ENCODE measurements at regions not wholly inside any gene's neighbourhood (a gene's known extent, or its start where the extent isn't known, plus 50 kb on each side); places are given as distances from the start of the nearest gene placed in this dataset.

- Histone ChIP-seq H3K79me2 (ENCODE audit: control insufficient read depth in 1 of 2, insufficient read depth in 2 of 2, low read length in 2 of 2) (no peaks in the 10 kb centered on the region), H2BK20ac (ENCODE audit: low read length) (no peak overlapping the region), H4K91ac (replicated peaks; ENCODE audit: insufficient read length, low read length) (no peak overlapping the region), H3K56ac (replicated peaks; ENCODE audit: insufficient read length, low read depth, low read length) (no peak overlapping the region), H2BK5ac (ENCODE audit: low read depth, low read length) (no peak overlapping the region), H3K4me1 (replicated peaks in 1 of 4; ENCODE audit: control insufficient read depth in 3 of 4, insufficient read depth in 4 of 4, low read length in 3 of 4) (no peaks in the 10 kb centered on the region), H2BK15ac (ENCODE audit: low read length) (no peak overlapping the region), H3K4me2 (ENCODE audit: insufficient read depth in 1 of 2, low read depth in 2 of 2, low read length in 2 of 2) (no peak overlapping the region), H4K5ac (ENCODE audit: insufficient read length, low read depth, low read length) (no peak overlapping the region), H2AK5ac (ENCODE audit: low read depth, low read length) (no peak overlapping the region), H2BK12ac (ENCODE audit: low read depth, low read length) (no peak overlapping the region), H3K79me1 (ENCODE audit: low read depth, low read length) (no peaks in the 10 kb centered on the region), H3K14ac (ENCODE audit: insufficient read length) (no peak overlapping the region), H2BK120ac (replicated peaks; ENCODE audit: low read depth, low read length) (no peak overlapping the region), H3K4ac (replicated peaks; ENCODE audit: insufficient read length, low read depth, low read length) (no peak overlapping the region), H2AFZ (ENCODE audit: low read length) (no peak overlapping the region), H3K27me3 (replicated peaks in 1 of 4; ENCODE audit: control insufficient read depth in 3 of 4, extremely low read depth in 1 of 4, insufficient read depth in 3 of 4, low read length in 3 of 4) (no peaks in the 10 kb centered on the region), H3K9ac (replicated peaks in 1 of 4; ENCODE audit: extremely low read depth in 1 of 4, low read depth in 3 of 4, low read length in 3 of 4) (no peak overlapping the region), H3K23ac (ENCODE audit: insufficient read length) (no peak overlapping the region), H4K8ac (ENCODE audit: extremely low read depth, insufficient read depth, low read length) (no peak overlapping the region), H3K23me2 (ENCODE audit: low read depth, low read length) (peaks cover 3% of the 10 kb centered on the region; the same call in 1 of the 2 replicates), H3K4me3 (ENCODE audit: extremely low read depth in 1 of 4, insufficient read depth in 2 of 4, low read depth in 3 of 4, low read length in 4 of 4) (no peak overlapping the region), H3K27ac (ENCODE audit: low read depth, low read length) (no peak overlapping the region), H3K18ac (ENCODE audit: extremely low read depth, low read length) (no peak overlapping the region), H3K9me3 (ENCODE audit: insufficient read depth in 2 of 2, low read depth in 1 of 2, low read length in 1 of 2) (no peaks in the 10 kb centered on the region; a peak in 1 of 4 replicates), H3K36me3 (ENCODE audit: control insufficient read depth in 2 of 4, insufficient read depth in 4 of 4, low read length in 3 of 4) (no peaks in the 10 kb centered on the region; a peak in 1 of 8 replicates), H4K20me1 (replicated peaks in 1 of 2; ENCODE audit: control insufficient read depth in 1 of 2, insufficient read depth in 2 of 2, low read length in 2 of 2) (peaks cover 0 to 2% of the 10 kb centered on the region in 2 experiments)
- POLR2A ChIA-PET (ENCODE audit: partially characterized antibody) = no interaction called here
- DNase-seq (ENCODE audit: low read depth in 1 of 2, low spot score in 2 of 2) (no peak), FAIRE-seq (no peak)
- 88% methylated on average over 7 of the region's 7 CpGs; no CpG with 5 or more reads in 1 of the 2 experiments for WGBS, 2 experiments (ENCODE audit: extremely low coverage in 1 of 2, insufficient coverage in 1 of 2, insufficient read length in 1 of 2, insufficient replicate concordance in 2 of 2, low coverage in 1 of 2, low lambda C conversion rate in 2 of 2, missing lambda C conversion rate in 1 of 2)
- no peak for TF ChIP-seq ASH2L (IDR thresholded peaks at IDR 0.05; ENCODE audit: low read length)
- CTCF ChIA-PET (ENCODE audit: partially characterized antibody) = interaction anchor here (0.7 kb wide), 2 partner anchors 34 to 100 kb away, joined by 3 read pairs; no protein-coding TSS in a partner anchor
Observed at GRCh38 chr5:8213701-8214240, 344.8 kb downstream of the MTRR start.

All from H1 (cell line).